ENCODE measurements at regions not wholly inside any gene's neighbourhood (a gene's known extent, or its start where the extent isn't known, plus 50 kb on each side); places are given as distances from the start of the nearest gene placed in this dataset.

- no peak for DNase-seq
Observed at GRCh38 chr11:127255209-127255608, 254.6 kb upstream of the KIRREL3 start.

GRCh38 chr11:127252321-127252720 lies 251.8 kb upstream of the KIRREL3 start:
- DNase-seq, result no peak

GRCh38 chr11:127249576-127249975 lies 249.0 kb upstream of the KIRREL3 start:
- no peak for DNase-seq

GRCh38 chr11:127248476-127248875 lies 247.9 kb upstream of the KIRREL3 start:
- no peak for DNase-seq

GRCh38 chr11:127247261-127247851 lies 246.8 kb upstream of the KIRREL3 start:
- no peak for DNase-seq

GRCh38 chr11:127242676-127243075 lies 242.1 kb upstream of the KIRREL3 start:
- no peak for DNase-seq

- no peak for DNase-seq
Observed at GRCh38 chr11:127238321-127238720, 237.8 kb upstream of the KIRREL3 start.

- DNase-seq, result no peak
Observed at GRCh38 chr11:127236776-127237175, 236.2 kb upstream of the KIRREL3 start.

- no peak for DNase-seq
Observed at GRCh38 chr11:127233998-127234397, 233.4 kb upstream of the KIRREL3 start.

- DNase-seq, result no peak
Observed at GRCh38 chr11:127230392-127230791, 229.8 kb upstream of the KIRREL3 start.

- no peak for DNase-seq
Observed at GRCh38 chr11:127226949-127227348, 226.4 kb upstream of the KIRREL3 start.

- DNase-seq, result no peak
Observed at GRCh38 chr11:127226380-127226779, 225.8 kb upstream of the KIRREL3 start.

GRCh38 chr11:127225619-127226018 lies 225.0 kb upstream of the KIRREL3 start:
- DNase-seq, result no peak

GRCh38 chr11:127224276-127224675 lies 223.7 kb upstream of the KIRREL3 start:
- no peak for DNase-seq

GRCh38 chr11:127223633-127224032 lies 223.1 kb upstream of the KIRREL3 start:
- DNase-seq, result no peak

- no peak for DNase-seq
Observed at GRCh38 chr11:127223026-127223425, 222.5 kb upstream of the KIRREL3 start.

GRCh38 chr11:127219704-127220103 lies 219.1 kb upstream of the KIRREL3 start:
- DNase-seq, result no peak

- no peak for DNase-seq
Observed at GRCh38 chr11:127218275-127218608, 217.7 kb upstream of the KIRREL3 start.

GRCh38 chr11:127217452-127218274 lies 217.1 kb upstream of the KIRREL3 start:
- DNase-seq, result no peak

GRCh38 chr11:127205688-127206217 lies 205.2 kb upstream of the KIRREL3 start:
- no peak for DNase-seq

- no peak for DNase-seq
Observed at GRCh38 chr11:127203490-127203889, 202.9 kb upstream of the KIRREL3 start.

GRCh38 chr11:127202105-127202504 lies 201.5 kb upstream of the KIRREL3 start:
- no peak for DNase-seq

GRCh38 chr11:127199306-127199801 lies 198.8 kb upstream of the KIRREL3 start:
- DNase-seq, result no peak

- DNase-seq, result no peak
Observed at GRCh38 chr11:127195501-127196120, 195.0 kb upstream of the KIRREL3 start.
